ENCODE measurements at regions not wholly inside any gene's neighbourhood (a gene's known extent, or its start where the extent isn't known, plus 50 kb on each side); places are given as distances from the start of the nearest gene placed in this dataset.

- no peak overlapping the region for H3K4me3 ChIP-seq (ENCODE audit: low read depth, low read length)
- TF ChIP-seq CTCF (IDR thresholded peaks at IDR 0.05; ENCODE audit: low read depth, low read length) = no peak
- H3K27ac ChIP-seq (ENCODE audit: low read depth, low read length) = no peak overlapping the region
- peaks cover 4% of the 10 kb centered on the region; the same call in 1 of the 2 replicates for H3K9me3 ChIP-seq (ENCODE audit: control insufficient read depth, insufficient read depth, low read length)
- no peak for DNase-seq (ENCODE audit: low read depth, low spot score)
- ChIA-PET CTCF (no interaction called here), POLR2A (no interaction called here)
- no peaks in the 10 kb centered on the region for H3K27me3 ChIP-seq (ENCODE audit: control insufficient read depth, insufficient read depth, low read length)
These were observed 488.9 kb downstream of the ISL1 start for GRCh38 chr5:51872144-51872543.

- no peak for TF ChIP-seq CTCF (IDR thresholded peaks at IDR 0.05; ENCODE audit: low read depth, low read length)
- H3K9me3 ChIP-seq (ENCODE audit: control insufficient read depth, insufficient read depth, low read length) = peaks cover 3% of the 10 kb centered on the region; the same call in 1 of the 2 replicates
- ChIA-PET CTCF (no interaction called here), POLR2A (no interaction called here)
- no peaks in the 10 kb centered on the region for H3K27me3 ChIP-seq (ENCODE audit: control insufficient read depth, insufficient read depth, low read length)
- H3K4me3 ChIP-seq (ENCODE audit: low read depth, low read length) = no peak overlapping the region
- DNase-seq (ENCODE audit: low read depth, low spot score) = no peak
- H3K27ac ChIP-seq (ENCODE audit: low read depth, low read length) = no peak overlapping the region
These were observed 498.7 kb downstream of the ISL1 start for GRCh38 chr5:51881901-51882300.

GRCh38 chr5:51882647-51883046 is 499.4 kb downstream of the ISL1 start:
- Histone ChIP-seq H3K4me3 (ENCODE audit: low read depth, low read length) (no peak overlapping the region), H3K27ac (ENCODE audit: low read depth, low read length) (no peak overlapping the region), H3K9me3 (ENCODE audit: control insufficient read depth, insufficient read depth, low read length) (peaks cover 3% of the 10 kb centered on the region; the same call in 1 of the 2 replicates), H3K27me3 (ENCODE audit: control insufficient read depth, insufficient read depth, low read length) (no peaks in the 10 kb centered on the region)
- no peak for DNase-seq (ENCODE audit: low read depth, low spot score)
- ChIA-PET CTCF (no interaction called here), POLR2A (no interaction called here)
- no peak for TF ChIP-seq CTCF (IDR thresholded peaks at IDR 0.05; ENCODE audit: low read depth, low read length)

- no peak for DNase-seq (ENCODE audit: low read depth, low spot score)
- CTCF ChIA-PET = no interaction called here
- POLR2A ChIA-PET = no interaction called here
These were observed 506.5 kb downstream of the ISL1 start for GRCh38 chr5:51889703-51890102.

GRCh38 chr5:51890435-51891116 is 507.3 kb downstream of the ISL1 start:
- ChIA-PET CTCF (no interaction called here), POLR2A (no interaction called here)
- Histone ChIP-seq H3K27ac (ENCODE audit: low read depth, low read length) (no peak overlapping the region), H3K4me3 (ENCODE audit: low read depth, low read length) (no peak overlapping the region), H3K27me3 (ENCODE audit: control insufficient read depth, insufficient read depth, low read length) (no peaks in the 10 kb centered on the region), H3K9me3 (ENCODE audit: control insufficient read depth, insufficient read depth, low read length) (no peaks in the 10 kb centered on the region)
- no peak for DNase-seq (ENCODE audit: low read depth, low spot score)
- TF ChIP-seq CTCF (IDR thresholded peaks at IDR 0.05; ENCODE audit: low read depth, low read length) = no peak

More at GRCh38 chr5:51889703-51890102, 506.5 kb downstream of the ISL1 start:
- H3K4me3 ChIP-seq (ENCODE audit: low read depth, low read length) = no peak overlapping the region
- no peak overlapping the region for H3K27ac ChIP-seq (ENCODE audit: low read depth, low read length)
- TF ChIP-seq CTCF (IDR thresholded peaks at IDR 0.05; ENCODE audit: low read depth, low read length) = no peak
- H3K9me3 ChIP-seq (ENCODE audit: control insufficient read depth, insufficient read depth, low read length) = no peaks in the 10 kb centered on the region
- H3K27me3 ChIP-seq (ENCODE audit: control insufficient read depth, insufficient read depth, low read length) = no peaks in the 10 kb centered on the region
